GM19438 (cell line): ENCODE measurements at regions not wholly inside any gene's neighbourhood (a gene's known extent, or its start where the extent isn't known, plus 50 kb on each side); places are given as distances from the start of the nearest gene placed in this dataset.
"Not testable (repeated sequence)": the region's sequence is repeated elsewhere in the genome, so short reads cannot be mapped to it uniquely, and the experiment has no call there.

Source experiments
- ATAC-seq: cut with Tn5 transposase; IDR thresholded peaks from one replicate; pipeline ENCODE4 v1.9.1; 2021; ENCODE audit warnings: low read depth; ENCODE audit not compliant: unreplicated experiment

- no peak for ATAC-seq
Observed at GRCh38 chr1:70807088-70807664, 240.4 kb downstream of the PTGER3 start.

- no peak for ATAC-seq
Observed at GRCh38 chr1:70809069-70809468, 238.5 kb downstream of the PTGER3 start.

- no peak for ATAC-seq
Observed at GRCh38 chr1:70811815-70812214, 235.8 kb downstream of the PTGER3 start.

- ATAC-seq, result no peak
Observed at GRCh38 chr1:70812442-70813109, 235.0 kb downstream of the PTGER3 start.

DNA sequence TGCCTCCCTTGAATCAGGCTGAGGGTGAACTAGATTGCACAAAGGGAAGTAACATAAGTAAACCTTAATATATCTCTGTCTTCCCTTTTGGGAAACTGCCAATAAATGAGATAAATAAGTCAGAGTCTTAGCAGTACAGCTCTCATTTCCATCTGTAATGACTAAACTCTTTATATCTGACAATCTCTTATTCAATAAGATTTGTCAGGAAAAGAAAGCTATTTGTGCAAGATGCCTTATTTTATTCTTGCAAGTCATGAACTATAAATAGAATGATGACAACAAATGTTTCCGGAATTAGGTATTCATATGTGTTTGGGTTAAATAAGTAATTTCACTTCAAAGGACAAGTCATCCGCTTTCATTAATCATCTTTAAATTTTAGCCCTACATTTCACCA is 229.2 kb downstream of the PTGER3 start:
- ATAC-seq, result no peak

DNA sequence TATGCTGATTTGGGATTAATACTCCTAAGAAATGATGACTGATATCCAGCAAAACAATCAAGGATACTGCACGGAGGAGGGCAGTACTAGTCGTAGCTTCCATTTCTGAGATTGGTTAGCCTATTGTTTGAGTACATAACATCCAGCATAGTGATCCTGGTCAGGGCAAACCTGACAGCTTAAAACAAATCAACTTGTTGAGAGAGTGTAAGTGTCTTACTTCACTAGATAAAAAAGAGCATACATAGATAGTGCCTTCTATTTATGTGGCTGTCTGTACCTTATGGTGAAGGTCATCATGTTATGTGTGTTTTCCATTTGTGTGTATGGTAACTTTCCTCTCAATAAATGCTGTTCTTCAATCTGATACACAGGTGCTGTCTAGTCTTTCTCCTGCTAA is 228.4 kb downstream of the PTGER3 start:
- ATAC-seq, result no peak

DNA sequence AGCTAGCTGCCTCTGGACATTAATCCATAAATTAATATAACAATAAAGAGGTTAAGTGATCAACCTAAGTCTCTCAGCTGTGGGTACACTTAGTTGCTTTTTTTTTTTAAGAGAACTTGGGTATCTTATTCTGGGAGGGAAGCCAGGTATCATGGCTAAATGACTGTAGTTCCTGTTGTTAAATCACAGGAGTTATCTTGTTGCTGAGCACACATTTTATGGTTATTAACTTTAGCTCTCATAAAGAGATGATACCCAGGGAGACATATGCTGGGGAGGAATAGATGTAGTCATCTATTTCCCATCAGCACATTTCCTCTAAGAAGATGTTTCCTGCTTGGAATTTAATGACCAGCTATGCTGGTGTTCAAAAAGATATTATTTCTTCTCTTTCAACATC is 227.8 kb downstream of the PTGER3 start:
- ATAC-seq, result no peak

DNA sequence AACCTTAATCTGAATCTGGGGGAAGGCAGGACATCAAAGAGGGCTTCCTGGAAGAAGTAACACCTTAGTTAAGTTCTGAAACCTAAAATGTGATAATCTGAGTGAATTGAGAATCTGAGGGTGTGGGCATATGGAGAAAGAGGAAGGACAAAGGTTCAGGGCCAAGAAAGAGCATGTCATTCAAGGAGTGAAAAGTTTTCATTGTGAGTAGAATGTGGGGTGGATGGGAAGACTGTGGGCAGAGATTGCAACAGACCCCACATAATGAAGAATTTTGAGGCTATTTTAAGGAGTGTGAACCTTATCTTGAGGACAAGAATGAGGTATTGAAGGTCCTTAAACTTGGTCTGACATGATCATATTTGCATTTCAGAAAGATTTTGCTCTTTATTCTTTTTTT is 227.2 kb downstream of the PTGER3 start:
- ATAC-seq, result no peak

DNA sequence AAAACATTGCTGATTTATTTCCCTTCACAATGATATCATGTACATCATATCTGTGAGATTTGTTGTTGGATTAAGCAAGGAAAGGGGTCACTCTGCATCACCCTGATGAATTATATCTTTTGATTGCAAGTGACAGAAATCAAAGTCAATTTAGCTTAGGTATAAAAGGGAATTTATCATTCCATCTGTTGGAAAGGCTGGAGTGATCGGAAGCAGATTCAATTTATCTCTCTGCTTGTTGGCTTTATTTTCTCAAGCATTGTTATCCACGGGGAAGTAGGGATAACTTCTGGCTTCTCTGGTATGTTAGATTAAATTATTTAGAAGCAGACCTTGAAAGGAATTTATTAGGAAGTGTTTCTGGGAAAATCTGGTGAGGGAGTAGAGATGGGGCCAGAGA is 226.6 kb downstream of the PTGER3 start:
- ATAC-seq, result no peak

GRCh38 chr1:70826428-70826827 is 221.2 kb downstream of the PTGER3 start:
- ATAC-seq, result no peak

- no peak for ATAC-seq
Observed at GRCh38 chr1:70827030-70827429, 220.6 kb downstream of the PTGER3 start.

- no peak for ATAC-seq
Observed at GRCh38 chr1:70828177-70828576, 219.4 kb downstream of the PTGER3 start.

DNA sequence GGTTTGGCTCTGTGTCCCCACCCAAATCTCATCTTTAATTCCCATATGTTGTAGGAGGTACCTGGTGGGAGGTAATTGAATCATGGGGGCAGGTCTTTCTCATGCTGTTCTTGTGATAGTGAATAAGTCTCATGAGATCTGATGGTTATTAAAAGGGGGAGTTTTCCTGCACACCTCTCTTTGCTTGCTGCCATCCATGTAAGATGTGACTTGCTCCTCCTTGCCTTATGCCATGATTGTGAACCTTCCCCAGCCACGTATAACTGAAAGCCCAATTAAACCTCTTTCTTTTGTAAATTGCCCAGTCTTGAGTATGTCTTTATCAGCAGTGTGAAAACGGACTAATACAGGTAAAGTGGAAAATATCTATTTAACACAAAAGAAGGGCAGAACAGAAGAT is 213.3 kb downstream of the PTGER3 start:
- not testable (repeated sequence) for ATAC-seq

DNA sequence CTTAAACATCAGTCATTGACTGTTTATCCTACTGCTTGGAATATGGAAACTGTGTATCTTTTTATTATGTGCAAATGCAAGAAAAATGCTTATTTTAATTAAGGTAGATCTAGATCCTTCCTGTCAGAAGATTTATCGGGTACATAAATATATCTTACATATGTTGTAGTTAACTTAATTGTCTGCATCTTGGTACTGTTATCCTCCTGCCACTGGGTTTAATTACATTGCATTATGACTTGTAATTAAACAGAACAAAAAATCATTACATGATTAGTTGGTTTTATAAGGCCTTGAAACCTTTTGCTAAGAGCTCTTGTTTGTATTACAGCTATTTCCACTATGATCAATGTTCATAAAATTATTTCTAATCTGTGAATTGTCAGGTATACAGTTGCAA is 211.2 kb downstream of the PTGER3 start:
- ATAC-seq, result no peak

GRCh38 chr1:70840260-70840953 is 207.2 kb downstream of the PTGER3 start:
- ATAC-seq, result no peak

GRCh38 chr1:70842562-70842961 is 205.1 kb downstream of the PTGER3 start:
- ATAC-seq, result no peak

DNA sequence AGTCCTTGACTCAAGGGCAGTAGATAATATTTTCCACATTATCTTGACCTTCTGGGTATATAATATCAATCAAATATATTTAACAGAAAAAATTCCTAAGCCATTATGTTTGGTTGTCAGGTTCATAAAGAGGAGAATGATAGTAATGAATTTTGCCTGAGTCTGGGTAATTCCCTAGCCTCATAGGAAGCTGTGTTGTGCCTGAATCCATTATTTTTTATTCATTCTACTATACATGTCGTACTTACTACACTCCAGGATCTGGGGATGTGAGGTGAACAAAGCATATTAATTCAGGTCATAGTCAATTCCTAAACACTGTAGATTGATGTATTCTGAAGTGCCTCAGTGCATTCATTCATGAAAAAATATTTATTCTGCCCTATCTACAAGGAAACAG is 204.2 kb downstream of the PTGER3 start:
- no peak for ATAC-seq

DNA sequence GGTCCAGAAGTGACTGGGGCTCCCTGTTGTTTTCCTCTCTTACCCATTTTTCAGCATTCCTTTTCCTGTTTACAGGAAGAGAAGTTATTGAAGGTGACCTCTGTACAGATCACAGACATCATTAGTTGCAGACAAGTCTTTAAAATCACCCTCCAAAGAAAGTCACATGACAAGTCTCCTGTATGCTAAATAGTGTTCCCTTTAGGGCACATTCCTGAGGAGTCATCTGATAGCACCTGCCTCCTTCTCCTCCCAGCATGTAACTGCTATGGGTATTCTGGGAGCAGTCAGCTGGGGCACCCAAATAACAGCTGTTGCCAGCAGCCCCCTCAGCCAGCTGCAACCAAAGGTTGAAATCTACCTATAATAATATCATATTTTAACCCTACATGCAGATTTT is 200.6 kb downstream of the PTGER3 start:
- ATAC-seq, result no peak

DNA sequence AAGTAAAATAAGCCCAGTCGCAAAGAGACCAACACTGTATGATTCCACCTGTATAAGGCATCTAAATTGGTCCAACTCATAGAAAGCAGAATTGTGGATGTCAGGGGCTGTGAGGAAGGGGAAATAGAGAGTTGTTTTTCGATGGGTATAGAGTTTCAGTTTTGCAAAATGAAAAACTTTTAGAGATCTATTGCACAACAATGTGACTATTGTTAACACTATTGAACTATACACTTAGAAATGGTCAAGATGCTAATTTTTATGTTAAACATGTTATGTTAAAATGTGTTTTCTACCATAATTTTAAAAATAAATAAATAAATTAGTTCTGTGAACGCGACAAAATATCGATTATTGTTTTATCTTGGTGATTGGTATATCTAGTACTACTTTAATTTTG is 192.4 kb downstream of the PTGER3 start:
- no peak for ATAC-seq

- ATAC-seq, result no peak
Observed at GRCh38 chr1:70856201-70856600, 191.4 kb downstream of the PTGER3 start.

- ATAC-seq, result no peak
Observed at GRCh38 chr1:70863239-70863638, 184.4 kb downstream of the PTGER3 start.

- ATAC-seq, result no peak
Observed at GRCh38 chr1:70864302-70864701, 183.3 kb downstream of the PTGER3 start.
